ENCODE measurements at regions not wholly inside any gene's neighbourhood (a gene's known extent, or its start where the extent isn't known, plus 50 kb on each side); places are given as distances from the start of the nearest gene placed in this dataset.
"Not testable (repeated sequence)": the region's sequence is repeated elsewhere in the genome, so short reads cannot be mapped to it uniquely, and the experiment has no call there.

DNA sequence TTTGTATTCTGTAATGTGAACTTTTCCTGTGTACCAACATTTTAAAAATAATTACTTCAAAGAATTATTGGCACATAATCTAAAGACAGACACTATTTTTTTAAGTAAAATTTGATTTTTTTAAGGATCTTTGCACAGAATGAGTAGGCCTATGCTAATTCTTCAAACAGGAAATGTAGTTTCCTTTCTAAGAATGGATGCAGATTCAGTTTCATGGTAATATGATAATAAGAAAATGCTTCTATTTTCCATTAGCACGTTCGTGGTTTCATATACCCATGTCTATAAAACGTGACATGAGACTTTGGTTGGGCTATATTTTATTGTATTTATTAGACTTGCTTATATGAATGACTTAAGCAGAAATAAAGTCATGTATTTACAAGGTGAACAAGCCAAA, 191.8 kb upstream of the RBBP8 start:
- H3K36me3 Mint-ChIP-seq = peaks cover 6% of the 10 kb centered on the region
- H3K27me3 Mint-ChIP-seq (ENCODE audit: low read depth) = peaks cover under 1% of the 10 kb centered on the region
- TF ChIP-seq, protein P1, sequence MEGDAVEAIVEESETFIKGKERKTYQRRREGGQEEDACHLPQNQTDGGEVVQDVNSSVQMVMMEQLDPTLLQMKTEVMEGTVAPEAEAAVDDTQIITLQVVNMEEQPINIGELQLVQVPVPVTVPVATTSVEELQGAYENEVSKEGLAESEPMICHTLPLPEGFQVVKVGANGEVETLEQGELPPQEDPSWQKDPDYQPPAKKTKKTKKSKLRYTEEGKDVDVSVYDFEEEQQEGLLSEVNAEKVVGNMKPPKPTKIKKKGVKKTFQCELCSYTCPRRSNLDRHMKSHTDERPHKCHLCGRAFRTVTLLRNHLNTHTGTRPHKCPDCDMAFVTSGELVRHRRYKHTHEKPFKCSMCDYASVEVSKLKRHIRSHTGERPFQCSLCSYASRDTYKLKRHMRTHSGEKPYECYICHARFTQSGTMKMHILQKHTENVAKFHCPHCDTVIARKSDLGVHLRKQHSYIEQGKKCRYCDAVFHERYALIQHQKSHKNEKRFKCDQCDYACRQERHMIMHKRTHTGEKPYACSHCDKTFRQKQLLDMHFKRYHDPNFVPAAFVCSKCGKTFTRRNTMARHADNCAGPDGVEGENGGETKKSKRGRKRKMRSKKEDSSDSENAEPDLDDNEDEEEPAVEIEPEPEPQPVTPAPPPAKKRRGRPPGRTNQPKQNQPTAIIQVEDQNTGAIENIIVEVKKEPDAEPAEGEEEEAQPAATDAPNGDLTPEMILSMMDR (IDR thresholded peaks at IDR 0.05; ENCODE audit: unreplicated experiment) = no peak
- peaks cover 26% of the 10 kb centered on the region for H3K9me3 Mint-ChIP-seq
- no peak for DNase-seq (ENCODE audit: low spot score in 2 of 2, unreplicated experiment in 2 of 2)
- H3K4me3 Mint-ChIP-seq = no peak overlapping the region
- H3K27ac Mint-ChIP-seq = no peak overlapping the region
- peaks cover 4% of the 10 kb centered on the region for H3K4me1 Mint-ChIP-seq

DNA sequence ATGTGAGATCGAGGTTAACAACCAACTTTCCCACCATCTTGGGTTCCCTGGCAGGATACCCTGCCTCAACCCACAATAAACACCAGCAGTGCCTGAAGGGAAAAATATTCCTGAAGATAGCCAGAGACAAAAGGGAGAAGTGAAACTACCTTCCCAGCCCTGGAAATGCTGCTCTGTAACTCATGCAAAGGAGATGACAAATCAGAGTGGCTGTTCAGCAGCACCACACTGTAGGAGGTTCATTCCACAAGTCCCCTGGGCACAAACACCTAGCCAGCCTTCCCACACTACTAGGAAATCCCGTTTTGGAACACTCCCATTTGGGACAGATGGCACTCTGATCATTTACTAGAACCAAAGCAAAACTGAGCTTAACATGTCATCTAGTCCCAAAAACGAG, 190.7 kb upstream of the RBBP8 start:
- Mint-ChIP-seq H3K27ac (no peak overlapping the region), H3K27me3 (ENCODE audit: low read depth) (peaks cover 6% of the 10 kb centered on the region), H3K4me3 (no peak overlapping the region), H3K4me1 (peaks cover 4% of the 10 kb centered on the region), H3K9me3 (peaks cover 32% of the 10 kb centered on the region), H3K36me3 (peaks cover 6% of the 10 kb centered on the region)
- TF ChIP-seq, protein P1 (IDR thresholded peaks at IDR 0.05; ENCODE audit: unreplicated experiment) = no peak
- no peak for DNase-seq (ENCODE audit: low spot score in 2 of 2, unreplicated experiment in 2 of 2)

DNA sequence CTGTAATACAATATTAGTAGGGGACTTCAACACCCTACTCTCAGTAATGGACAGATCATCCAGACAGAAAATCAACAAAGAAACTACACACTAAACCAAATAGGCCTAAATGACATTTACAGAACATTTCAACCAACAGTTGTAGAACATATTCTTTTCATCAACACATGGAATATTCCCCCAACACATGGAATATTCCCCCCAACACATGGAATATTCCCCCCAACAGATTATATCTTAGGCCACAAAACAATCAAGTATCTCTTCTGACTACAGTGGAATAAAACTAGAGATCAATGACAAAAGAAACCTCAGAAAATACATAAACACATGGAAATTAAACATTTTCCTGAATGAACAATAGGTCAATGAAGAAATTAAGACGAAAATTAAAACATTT, 187.2 kb upstream of the RBBP8 start:
- peaks cover 6% of the 10 kb centered on the region for H3K36me3 Mint-ChIP-seq
- DNase-seq (ENCODE audit: low spot score in 2 of 2, unreplicated experiment in 2 of 2) = no peak
- H3K27me3 Mint-ChIP-seq (ENCODE audit: low read depth) = peaks cover 22% of the 10 kb centered on the region
- peaks cover 42% of the 10 kb centered on the region for H3K9me3 Mint-ChIP-seq
- TF ChIP-seq, protein P1 (IDR thresholded peaks at IDR 0.05; ENCODE audit: unreplicated experiment) = no peak
- no peaks in the 10 kb centered on the region for H3K4me1 Mint-ChIP-seq
- H3K27ac Mint-ChIP-seq = no peak overlapping the region
- no peak overlapping the region for H3K4me3 Mint-ChIP-seq

DNA sequence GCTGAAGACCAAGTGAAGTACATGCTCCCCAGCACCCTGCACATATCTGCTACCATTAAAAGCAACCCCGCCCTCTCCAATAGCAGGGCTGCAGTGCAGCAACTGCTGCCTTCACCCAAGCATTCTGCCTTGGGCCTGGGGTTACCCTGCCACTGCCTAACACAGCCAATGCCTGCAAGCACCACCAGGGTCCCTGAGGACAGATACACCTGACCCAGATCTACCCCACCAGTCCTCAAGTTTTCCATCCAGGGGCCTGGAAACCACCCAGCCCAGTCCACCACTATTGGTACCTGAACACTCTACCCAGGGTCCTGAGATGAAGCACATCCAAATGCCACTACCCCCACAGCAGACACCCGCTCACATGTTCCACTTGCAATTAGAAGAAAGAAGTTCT, 181.1 kb upstream of the RBBP8 start:
- DNase-seq (ENCODE audit: low spot score in 2 of 2, unreplicated experiment in 2 of 2) = no peak
- H3K36me3 Mint-ChIP-seq = no peaks in the 10 kb centered on the region
- no peaks in the 10 kb centered on the region for H3K4me1 Mint-ChIP-seq
- peaks cover 24% of the 10 kb centered on the region for H3K27me3 Mint-ChIP-seq (ENCODE audit: low read depth)
- TF ChIP-seq, protein P1 (IDR thresholded peaks at IDR 0.05; ENCODE audit: unreplicated experiment) = no peak
- H3K27ac Mint-ChIP-seq = no peak overlapping the region
- H3K4me3 Mint-ChIP-seq = no peak overlapping the region
- peaks cover 13% of the 10 kb centered on the region for H3K9me3 Mint-ChIP-seq

DNA sequence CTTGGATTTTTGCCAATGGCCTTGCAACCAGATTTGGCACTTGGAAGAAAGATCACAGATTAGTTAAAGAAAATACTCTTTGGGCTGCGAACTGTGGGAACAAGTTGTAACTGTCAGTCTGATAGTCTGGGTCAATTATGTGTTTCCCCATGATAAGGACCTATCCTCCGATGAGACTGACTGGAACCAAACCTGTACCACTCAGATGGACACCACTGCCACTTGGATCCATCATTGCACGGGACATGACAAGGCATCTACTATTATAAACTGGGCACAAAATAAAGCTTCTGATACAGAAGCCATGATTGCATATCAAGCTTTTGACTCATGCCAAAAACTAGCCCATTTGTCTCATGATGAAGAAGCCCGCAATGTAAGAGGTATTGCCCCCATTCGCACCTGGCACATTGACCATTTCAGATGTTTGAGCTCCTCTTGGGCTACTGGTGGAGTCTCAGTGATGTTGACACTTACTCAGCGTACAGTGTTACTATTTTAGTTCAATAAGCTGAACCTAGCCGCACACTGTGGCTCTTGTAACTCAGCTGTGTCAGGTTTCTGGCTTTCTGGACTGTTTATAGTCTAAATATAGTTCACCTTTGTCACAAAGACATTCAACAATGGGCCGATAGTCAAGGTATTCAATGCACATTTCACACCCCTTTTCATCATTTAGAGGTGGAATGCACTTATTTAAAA, 179.8 kb upstream of the RBBP8 start:
- Mint-ChIP-seq H3K27ac (no peak overlapping the region), H3K4me1 (no peaks in the 10 kb centered on the region), H3K9me3 (peaks cover 5% of the 10 kb centered on the region), H3K36me3 (no peaks in the 10 kb centered on the region), H3K27me3 (ENCODE audit: low read depth) (peaks cover 16% of the 10 kb centered on the region), H3K4me3 (no peak overlapping the region)
- TF ChIP-seq, protein P1 (IDR thresholded peaks at IDR 0.05; ENCODE audit: unreplicated experiment) = no peak
- DNase-seq (ENCODE audit: low spot score in 2 of 2, unreplicated experiment in 2 of 2) = no peak

DNA sequence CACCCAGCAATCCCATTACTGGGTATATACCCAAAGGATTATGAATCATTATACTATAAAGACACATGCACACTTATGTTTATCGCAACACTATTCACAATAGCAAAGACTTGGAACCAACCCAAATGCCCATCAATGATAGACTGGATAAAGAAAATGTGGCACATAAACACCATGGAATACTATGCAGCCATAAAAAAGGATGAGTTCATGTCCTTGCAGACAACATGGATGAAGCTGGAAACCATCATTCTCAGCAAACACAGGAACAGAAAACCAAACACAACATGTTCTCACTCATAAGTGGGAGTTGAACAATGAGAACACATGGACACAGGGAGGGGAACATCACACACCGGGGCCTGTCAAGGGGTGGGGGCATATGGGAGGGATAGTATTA, 169.1 kb upstream of the RBBP8 start:
- H3K9me3 Mint-ChIP-seq = peaks cover 20% of the 10 kb centered on the region
- H3K36me3 Mint-ChIP-seq; DNase-seq (ENCODE audit: low spot score in 2 of 2, unreplicated experiment in 2 of 2); H3K4me3 Mint-ChIP-seq; H3K4me1 Mint-ChIP-seq; H3K27ac Mint-ChIP-seq: not testable (repeated sequence)
- peaks cover 11% of the 10 kb centered on the region for H3K27me3 Mint-ChIP-seq (ENCODE audit: low read depth)
